ENCODE measurements at regions not wholly inside any gene's neighbourhood (a gene's known extent, or its start where the extent isn't known, plus 50 kb on each side); places are given as distances from the start of the nearest gene placed in this dataset.

GRCh38 chr14:97704316-97704885 lies 907.2 kb downstream of the VRK1 start:
- DNase-seq (ENCODE audit: low read depth in 1 of 2, low spot score in 1 of 2) = no peak

DNA sequence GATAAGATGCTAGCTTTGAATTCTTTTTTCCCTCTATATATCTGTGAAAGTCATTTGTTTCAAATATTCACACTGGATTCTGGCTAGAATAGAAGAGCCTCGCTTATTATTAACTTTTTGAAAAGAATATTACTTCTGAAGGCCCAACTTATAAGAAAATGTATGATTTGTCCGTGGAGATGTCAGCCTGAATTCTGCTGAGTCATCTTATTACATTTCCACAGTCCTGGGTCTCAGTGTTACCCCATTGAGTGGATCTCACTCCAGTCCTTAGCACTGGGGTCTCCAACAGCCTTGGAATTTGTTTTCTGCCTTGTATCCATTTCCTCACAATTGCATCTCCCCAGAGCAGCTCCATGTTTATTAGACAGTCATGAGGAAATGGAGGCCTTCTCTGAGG lies 907.9 kb downstream of the VRK1 start:
- no peak for DNase-seq (ENCODE audit: low read depth in 1 of 2, low spot score in 1 of 2)

GRCh38 chr14:97705976-97706375 lies 908.8 kb downstream of the VRK1 start:
- DNase-seq (ENCODE audit: low read depth in 1 of 2, low spot score in 1 of 2) = no peak

DNA sequence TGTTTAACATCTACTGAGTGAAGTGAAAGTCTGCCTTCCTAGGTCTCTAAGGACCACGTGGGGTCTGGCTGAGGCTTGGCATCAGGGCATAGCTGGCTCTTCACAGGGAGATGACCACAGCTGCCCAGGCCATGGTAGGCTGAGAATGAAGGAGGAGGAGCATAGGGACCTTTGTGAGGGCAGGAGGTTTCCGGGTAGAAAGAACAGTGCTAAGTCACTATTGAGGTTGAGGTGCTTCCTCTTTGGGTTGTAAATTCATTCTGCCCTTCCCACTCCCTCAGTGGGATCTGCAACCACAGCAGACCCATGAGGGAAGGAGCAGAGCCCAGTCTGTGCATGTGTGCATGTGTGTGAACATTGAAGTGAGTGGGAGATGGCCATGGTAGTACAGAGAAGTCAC lies 909.6 kb downstream of the VRK1 start:
- DNase-seq (ENCODE audit: low read depth in 1 of 2, low spot score in 1 of 2) = no peak

DNA sequence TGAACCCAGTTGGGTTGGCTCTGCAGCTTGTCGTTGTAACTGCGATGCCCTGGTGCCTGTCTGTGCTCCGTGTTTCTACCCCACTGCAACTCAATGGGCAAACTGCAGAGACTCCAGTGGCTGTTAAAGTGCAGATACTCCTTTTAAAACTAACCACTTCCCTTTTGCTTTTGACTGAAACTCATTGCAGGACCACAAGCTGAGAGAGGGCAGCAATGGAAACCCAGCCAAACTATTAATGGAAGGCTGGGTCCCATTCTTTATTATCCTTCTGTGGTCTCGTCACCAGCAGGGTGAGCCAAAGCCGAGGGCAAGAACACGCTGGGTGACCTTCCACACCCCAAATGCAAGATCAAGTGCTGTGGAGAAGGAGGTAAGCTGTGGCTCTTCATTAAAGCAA lies 910.4 kb downstream of the VRK1 start:
- DNase-seq (ENCODE audit: low read depth in 1 of 2, low spot score in 1 of 2) = no peak

- DNase-seq (ENCODE audit: low read depth in 1 of 2, low spot score in 1 of 2) = no peak
Observed at GRCh38 chr14:97709552-97709951, 912.4 kb downstream of the VRK1 start.

DNA sequence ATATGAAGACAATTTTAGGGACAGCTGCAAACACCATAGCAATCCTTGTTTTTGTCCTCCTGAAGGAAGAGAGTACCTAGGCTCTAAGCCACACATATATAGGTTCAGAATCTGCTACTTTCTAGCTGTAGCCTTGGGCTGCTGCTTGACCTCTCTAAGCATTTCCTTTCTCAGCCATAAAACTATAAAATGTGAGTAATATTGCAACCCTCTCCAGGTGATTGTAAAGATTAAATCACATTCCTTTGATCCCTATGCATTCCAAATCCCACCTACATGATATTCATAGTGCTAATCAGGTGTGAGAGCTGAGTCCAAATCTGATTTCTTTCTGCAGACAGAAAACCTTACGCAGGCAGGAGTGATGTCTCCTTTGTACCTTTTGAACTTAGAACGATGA lies 913.5 kb downstream of the VRK1 start:
- DNase-seq (ENCODE audit: low read depth in 1 of 2, low spot score in 1 of 2) = no peak

GRCh38 chr14:97712471-97712870 lies 915.3 kb downstream of the VRK1 start:
- no peak for DNase-seq (ENCODE audit: low read depth in 1 of 2, low spot score in 1 of 2)

DNA sequence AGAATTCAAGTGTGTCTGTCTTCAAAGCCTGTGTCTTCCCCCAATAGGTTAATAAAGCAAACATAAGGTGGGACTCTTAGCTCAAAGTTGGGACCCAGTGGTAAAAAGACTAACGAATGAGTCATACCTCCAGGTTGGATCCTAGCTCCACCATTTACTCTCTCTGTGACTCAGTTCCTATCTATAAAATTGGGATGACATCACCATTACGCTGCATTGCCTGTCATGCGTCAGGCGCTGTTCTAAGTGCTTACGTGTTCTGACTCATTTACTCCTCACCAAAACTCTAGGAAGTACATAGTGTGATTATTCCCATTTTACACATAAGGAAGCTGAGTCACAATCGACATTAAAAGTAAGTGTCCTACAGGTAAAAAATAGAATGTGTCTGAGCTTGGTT lies 915.8 kb downstream of the VRK1 start:
- DNase-seq (ENCODE audit: low read depth in 1 of 2, low spot score in 1 of 2) = peak in 1 of 2 donors; percentile 32

GRCh38 chr14:97718886-97719442 lies 921.8 kb downstream of the VRK1 start:
- no peak for DNase-seq (ENCODE audit: low read depth in 1 of 2, low spot score in 1 of 2)

- DNase-seq (ENCODE audit: low read depth in 1 of 2, low spot score in 1 of 2) = no peak
Observed at GRCh38 chr14:97719931-97720330, 922.7 kb downstream of the VRK1 start.

DNA sequence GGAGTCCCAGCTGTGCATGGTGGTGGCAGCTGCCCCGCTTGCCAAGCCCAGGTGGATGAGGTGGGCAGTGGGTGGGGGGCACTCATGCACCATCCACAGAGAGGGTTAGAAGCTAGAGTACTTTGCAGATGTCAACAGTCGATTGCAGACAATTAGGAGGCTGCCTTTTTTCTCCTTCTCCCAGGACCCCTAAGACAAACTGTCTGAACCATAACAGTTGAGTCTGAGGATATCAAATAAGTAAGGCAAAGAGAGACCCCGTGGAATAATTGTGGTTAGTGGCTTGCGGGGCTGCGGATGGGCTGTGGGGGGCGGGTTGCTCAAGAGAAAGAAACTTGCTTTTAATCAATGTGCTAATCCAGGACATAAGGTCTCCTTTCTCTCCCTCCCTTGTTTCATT lies 926.2 kb downstream of the VRK1 start:
- no peak for DNase-seq (ENCODE audit: low read depth in 1 of 2, low spot score in 1 of 2)

DNA sequence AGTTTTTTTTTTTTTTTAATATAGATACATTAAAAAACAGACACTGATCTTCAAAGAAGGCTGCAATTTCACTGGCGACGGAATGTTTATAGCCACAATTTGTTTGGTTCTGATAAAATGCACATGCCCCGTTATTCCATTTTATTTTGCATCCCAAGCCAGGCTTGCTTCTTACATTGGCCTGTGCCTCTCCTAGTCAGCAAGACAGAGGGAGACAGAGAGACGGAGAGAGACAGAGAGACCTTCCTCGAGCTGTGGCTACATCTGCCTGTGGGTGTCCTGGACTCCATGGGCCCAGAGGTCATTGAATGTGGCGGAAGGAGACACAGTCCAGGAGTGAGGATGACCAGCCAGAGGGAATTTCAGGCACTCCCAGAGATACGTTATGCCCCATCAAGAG lies 926.6 kb downstream of the VRK1 start:
- DNase-seq (ENCODE audit: low read depth in 1 of 2, low spot score in 1 of 2) = no peak

- DNase-seq (ENCODE audit: low read depth in 1 of 2, low spot score in 1 of 2) = no peak
Observed at GRCh38 chr14:97724265-97724731, 927.1 kb downstream of the VRK1 start.

DNA sequence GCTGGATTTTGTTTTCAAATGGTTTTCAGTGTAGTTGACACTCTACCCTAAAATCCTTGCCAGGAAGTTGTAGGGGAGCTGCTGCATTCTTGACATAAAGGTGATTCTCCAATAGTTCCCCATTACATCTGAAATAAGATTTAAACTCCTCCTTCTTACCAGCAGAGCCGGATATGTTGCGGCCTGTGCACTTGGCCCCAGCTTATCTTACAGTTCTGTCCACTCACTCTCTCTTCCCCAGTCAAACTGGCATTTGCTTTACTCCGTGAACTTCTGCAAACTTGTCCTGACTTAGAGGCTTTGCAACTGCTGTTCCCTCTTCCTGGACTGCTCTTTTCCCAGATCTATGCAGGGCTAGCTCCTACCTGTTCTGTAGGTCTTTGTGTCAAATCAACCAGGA lies 929.5 kb downstream of the VRK1 start:
- no peak for DNase-seq (ENCODE audit: low read depth in 1 of 2, low spot score in 1 of 2)

DNA sequence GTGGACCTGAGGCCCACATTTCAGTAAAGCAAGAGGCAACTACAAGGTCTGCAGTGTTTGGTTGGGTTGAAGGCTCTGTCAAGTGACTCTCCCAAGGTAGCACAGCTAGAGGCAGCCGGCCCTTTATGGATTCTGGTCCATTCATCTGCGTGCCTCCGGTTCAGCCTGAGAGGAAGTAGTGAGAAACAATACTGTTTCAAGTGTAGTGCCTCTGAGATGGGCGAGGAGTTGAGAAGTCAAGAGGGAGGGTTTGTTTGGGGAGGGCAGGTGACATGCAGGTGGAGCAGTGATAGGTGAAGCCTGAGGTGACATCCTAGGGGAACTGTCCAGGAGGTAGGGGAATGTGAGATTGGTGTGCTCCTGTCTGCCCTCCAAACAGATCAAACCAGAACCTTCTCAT lies 933.5 kb downstream of the VRK1 start:
- DNase-seq (ENCODE audit: low read depth in 1 of 2, low spot score in 1 of 2) = no peak

GRCh38 chr14:97731800-97732199 lies 934.6 kb downstream of the VRK1 start:
- no peak for DNase-seq (ENCODE audit: low read depth in 1 of 2, low spot score in 1 of 2)

GRCh38 chr14:97747316-97747715 lies 950.1 kb downstream of the VRK1 start:
- DNase-seq (ENCODE audit: low read depth in 1 of 2, low spot score in 1 of 2) = no peak

- DNase-seq (ENCODE audit: low read depth in 1 of 2, low spot score in 1 of 2) = no peak
Observed at GRCh38 chr14:97748616-97749015, 951.4 kb downstream of the VRK1 start.

DNA sequence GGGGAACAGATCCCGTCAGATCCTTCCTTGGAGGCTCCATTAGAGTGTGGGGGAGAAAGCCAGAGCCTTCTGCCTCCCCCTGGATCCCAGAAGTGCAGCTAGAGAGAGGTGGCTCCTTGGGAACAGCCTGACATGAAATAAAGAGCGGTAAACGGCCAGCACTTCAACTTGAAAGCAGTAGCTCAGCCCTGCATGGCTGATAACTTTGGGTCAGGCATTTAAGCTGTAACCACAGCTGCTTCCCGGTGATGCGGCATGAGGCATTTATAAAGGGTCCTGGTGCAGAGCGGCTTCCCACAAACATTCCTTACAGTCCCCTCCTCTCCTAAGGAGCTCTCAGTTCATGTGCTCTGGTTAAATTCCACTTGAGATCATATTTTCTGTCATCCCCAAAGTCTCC lies 960.3 kb downstream of the VRK1 start:
- no peak for DNase-seq (ENCODE audit: low read depth in 1 of 2, low spot score in 1 of 2)

GRCh38 chr14:97760050-97760449 lies 962.9 kb downstream of the VRK1 start:
- no peak for DNase-seq (ENCODE audit: low read depth in 1 of 2, low spot score in 1 of 2)

GRCh38 chr14:97762386-97762785 lies 965.2 kb downstream of the VRK1 start:
- DNase-seq (ENCODE audit: low read depth in 1 of 2, low spot score in 1 of 2) = no peak

DNA sequence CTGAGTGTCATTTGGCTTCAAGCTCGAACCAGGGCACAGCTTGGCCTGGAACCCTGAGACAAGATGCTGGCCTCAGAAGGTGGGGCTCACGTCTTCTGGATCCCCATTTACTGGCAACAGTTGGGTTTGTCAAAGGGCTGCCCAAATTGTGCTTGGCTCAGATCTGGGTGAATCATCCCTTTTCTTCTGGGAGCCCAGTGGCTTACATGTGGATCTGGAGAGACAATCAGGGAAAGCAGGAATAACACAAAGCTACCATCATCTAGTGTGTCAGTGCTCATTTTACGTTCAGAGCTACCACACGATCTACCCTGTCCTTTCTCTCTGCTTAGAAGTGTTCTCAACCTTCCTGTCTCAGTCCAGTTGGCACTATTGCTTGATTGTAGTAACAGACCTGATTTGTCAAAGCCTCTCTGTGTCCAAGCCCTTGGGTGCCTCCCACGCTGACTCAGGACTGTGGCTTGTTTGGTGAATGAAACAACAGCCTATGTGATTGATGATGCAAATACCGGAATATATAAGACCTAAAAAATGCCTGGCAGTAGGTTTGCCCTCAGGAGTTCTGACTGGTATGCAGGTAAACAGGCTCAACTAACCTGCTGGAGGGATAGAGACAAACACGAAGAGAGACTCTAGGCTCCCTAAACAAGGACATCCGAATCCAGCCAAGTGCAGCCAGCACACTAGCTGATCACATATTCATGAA lies 974.3 kb downstream of the VRK1 start:
- DNase-seq (ENCODE audit: low read depth in 1 of 2, low spot score in 1 of 2) = no peak
